Loucy (cell line): ENCODE measurements at regions not wholly inside any gene's neighbourhood (a gene's known extent, or its start where the extent isn't known, plus 50 kb on each side); places are given as distances from the start of the nearest gene placed in this dataset.

ENCODE experiments used
- H2AFZ ChIP-seq: fragments of 200-600 bp; sonication (generic); 2 replicates; pipeline ENCODE4 v1.6.0; 2016; ENCODE audit warnings: antibody characterized with exemption, mild to moderate bottlenecking, low read length, moderate library complexity
- H3F3A ChIP-seq: fragments of 200-600 bp; 2 replicates; pipeline ENCODE4 v1.6.0; 2016; ENCODE audit warnings: antibody characterized with exemption, low read depth, mild to moderate bottlenecking
- H3K27me3 ChIP-seq: fragments of 200-600 bp; sonication (generic); 2 replicates; pipeline ENCODE4 v1.6.1; 2014; ENCODE audit warnings: low read length, mild to moderate bottlenecking; ENCODE audit not compliant: insufficient read depth, poor library complexity, severe bottlenecking
- H3K36me3 ChIP-seq: fragments of 200-600 bp; sonication (generic); 2 replicates; pipeline ENCODE4 v1.6.1; 2016; ENCODE audit warnings: low read length; ENCODE audit not compliant: insufficient read depth
- H3K4me1 ChIP-seq: fragments of 200-600 bp; sonication (generic); 2 replicates; pipeline ENCODE4 v1.5.1; 2014; ENCODE audit warnings: low read length, mild to moderate bottlenecking; ENCODE audit not compliant: insufficient read depth, poor library complexity, severe bottlenecking
- H3K4me2 ChIP-seq: fragments of 200-600 bp; sonication (generic); 2 replicates; pipeline ENCODE4 v1.6.0; 2014; ENCODE audit warnings: antibody characterized with exemption, low read length, low read depth, mild to moderate bottlenecking; ENCODE audit not compliant: poor library complexity, severe bottlenecking
- H3K4me3 ChIP-seq: fragments of 200-600 bp; sonication (generic); 2 replicates; pipeline ENCODE4 v1.5.1; 2014; ENCODE audit warnings: low read length, mild to moderate bottlenecking, mixed read lengths; ENCODE audit not compliant: poor library complexity, severe bottlenecking
- H3K79me2 ChIP-seq: fragments of 200-600 bp; sonication (generic); 2 replicates; pipeline ENCODE4 v1.6.1; 2014; ENCODE audit warnings: low read length; ENCODE audit not compliant: insufficient read depth
- H3K9ac ChIP-seq: fragments of 200-600 bp; sonication (generic); 2 replicates; pipeline ENCODE4 v1.6.0; 2014; ENCODE audit warnings: mild to moderate bottlenecking, low read depth, low read length, moderate library complexity; ENCODE audit not compliant: poor library complexity, severe bottlenecking
- H3K9me2 ChIP-seq: fragments of 200-600 bp; sonication (generic); replicated peaks from 2 replicates; pipeline ENCODE4 v1.6.1; 2016; ENCODE audit warnings: low read depth, low read length, mixed read lengths
- H3K9me3 ChIP-seq: fragments of 200-600 bp; sonication (generic); 2 replicates; pipeline ENCODE4 v1.6.1; 2014; ENCODE audit warnings: mild to moderate bottlenecking, antibody characterized with exemption, low read length, low read depth; ENCODE audit not compliant: insufficient read depth
- H4K20me1 ChIP-seq: fragments of 200-600 bp; sonication (generic); 2 replicates; pipeline ENCODE4 v1.6.0; 2014; ENCODE audit warnings: antibody characterized with exemption, low read length, mild to moderate bottlenecking; ENCODE audit not compliant: insufficient read depth, poor library complexity, severe bottlenecking
- CTCF ChIP-seq: fragments of 200-600 bp; sonication (generic); conservative IDR thresholded peaks from 2 replicates; pipeline ENCODE4 v1.5.1; 2014; ENCODE audit warnings: mild to moderate bottlenecking, antibody characterized with exemption, low read length
- EZH2phosphoT487 ChIP-seq: fragments of 200-600 bp; IDR thresholded peaks from 2 replicates; pipeline ENCODE4 v1.6.1; 2018; ENCODE audit warnings: antibody characterized with exemption, mild to moderate bottlenecking, moderate library complexity, borderline replicate concordance

DNA sequence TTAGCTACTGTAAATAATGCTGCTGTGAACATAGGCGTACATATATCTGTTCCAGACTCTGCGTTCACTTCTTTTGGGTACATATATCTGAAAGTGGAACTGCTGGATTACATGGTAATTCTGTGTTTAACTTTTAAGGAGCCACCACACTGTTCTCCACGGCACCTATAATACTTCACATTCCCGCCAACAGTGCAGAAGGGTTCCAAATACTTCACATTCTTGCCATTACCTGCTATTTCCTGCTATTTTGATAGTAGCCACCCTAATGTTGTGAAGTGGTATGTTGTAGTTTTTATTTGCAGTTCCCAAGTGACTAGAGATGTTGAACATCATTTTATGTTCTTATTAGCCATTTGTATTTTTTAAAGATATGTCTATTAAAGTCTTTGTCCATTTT is 377.4 kb upstream of the SLC10A2 start:
- Histone ChIP-seq H3K9me3 (no peaks in the 10 kb centered on the region), H4K20me1 (no peaks in the 10 kb centered on the region), H3F3A (no peaks in the 10 kb centered on the region), H3K9me2 (no peaks in the 10 kb centered on the region), H3K4me2 (no peak overlapping the region), H3K27me3 (no peaks in the 10 kb centered on the region), H2AFZ (no peak overlapping the region), H3K9ac (no peak overlapping the region), H3K79me2 (no peaks in the 10 kb centered on the region), H3K4me1 (no peaks in the 10 kb centered on the region), H3K36me3 (no peaks in the 10 kb centered on the region), H3K4me3 (no peak overlapping the region)
- TF ChIP-seq CTCF: no peak

DNA sequence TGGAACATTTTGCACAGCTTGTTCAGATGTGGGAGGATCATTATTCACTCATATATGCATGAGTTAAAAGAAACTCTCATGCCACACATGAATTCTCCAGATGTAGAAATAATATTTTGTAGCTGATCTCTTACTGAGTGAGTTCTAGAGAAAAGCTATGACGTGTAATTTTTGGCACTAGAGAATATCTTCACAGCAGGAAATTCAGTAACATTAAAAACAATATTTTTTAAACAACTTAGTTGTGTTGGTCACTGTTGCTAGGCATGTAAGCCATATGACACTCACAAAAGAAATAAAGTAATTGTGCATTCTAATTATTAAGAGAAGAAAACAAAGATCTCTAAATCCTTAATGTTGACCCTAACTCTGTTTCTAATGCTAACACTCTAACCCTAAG is 371.4 kb upstream of the SLC10A2 start:
- H3K4me1 ChIP-seq: no peaks in the 10 kb centered on the region
- H3F3A ChIP-seq: no peaks in the 10 kb centered on the region
- H3K4me2 ChIP-seq: no peak overlapping the region
- no peaks in the 10 kb centered on the region for H3K27me3 ChIP-seq
- H3K79me2 ChIP-seq: no peaks in the 10 kb centered on the region
- H3K9me2 ChIP-seq: no peaks in the 10 kb centered on the region
- H3K9ac ChIP-seq: no peak overlapping the region
- H3K9me3 ChIP-seq: no peaks in the 10 kb centered on the region
- H2AFZ ChIP-seq: no peak overlapping the region
- no peaks in the 10 kb centered on the region for H3K36me3 ChIP-seq
- no peaks in the 10 kb centered on the region for H4K20me1 ChIP-seq
- no peak overlapping the region for H3K4me3 ChIP-seq
- no peak for TF ChIP-seq EZH2phosphoT487
- no peak for TF ChIP-seq CTCF

GRCh38 chr13:103436057-103436654 is 369.9 kb upstream of the SLC10A2 start:
- Histone ChIP-seq H3K4me3 (no peak overlapping the region), H3K79me2 (no peaks in the 10 kb centered on the region), H3K4me1 (no peaks in the 10 kb centered on the region), H3K9me3 (no peaks in the 10 kb centered on the region), H3F3A (no peaks in the 10 kb centered on the region), H3K36me3 (no peaks in the 10 kb centered on the region), H3K4me2 (no peak overlapping the region), H3K9me2 (no peaks in the 10 kb centered on the region), H3K9ac (no peak overlapping the region), H4K20me1 (no peaks in the 10 kb centered on the region), H3K27me3 (no peaks in the 10 kb centered on the region), H2AFZ (no peak overlapping the region)
- no peak for TF ChIP-seq CTCF
